RWPE1 (cell line): ENCODE measurements at regions not wholly inside any gene's neighbourhood (a gene's known extent, or its start where the extent isn't known, plus 50 kb on each side); places are given as distances from the start of the nearest gene placed in this dataset.

Source experiments
- CTCF ChIA-PET: fragments of 350-600 bp; sonication (Branson Sonifier 250); formaldehyde crosslinking; extraction: SDS; loops from one replicate; lab custom pipeline; 2021; lab: Yijun Ruan, JAX
- POLR2A ChIA-PET: fragments of 400-600 bp; formaldehyde crosslinking; extraction: SDS; loops from one replicate; lab custom pipeline; 2020; ENCODE audit warnings: antibody characterized with exemption; ENCODE audit not compliant: low non-redundant PET; lab: Yijun Ruan, JAX
- DNase-seq: peaks from one replicate; pipeline ENCODE4 v3.0.0; 2012; ENCODE audit warnings: low spot score
- H3K27ac ChIP-seq: fragments of 450-650 bp; 2 replicates; pipeline ENCODE4 v1.5.1; 2017
- CTCF ChIP-seq: fragments of 450-650 bp; conservative IDR thresholded peaks from 2 replicates; pipeline ENCODE4 v1.5.1; 2017; ENCODE audit warnings: low read depth, mild to moderate bottlenecking

- CTCF ChIA-PET = interaction anchor here (0.7 kb wide), 1 partner anchor 124 kb away, joined by 4 read pairs; no protein-coding TSS in a partner anchor
- DNase-seq = no peak
- no peak overlapping the region for H3K27ac ChIP-seq
- POLR2A ChIA-PET = no interaction called here
- no peak for TF ChIP-seq CTCF
Observed at GRCh38 chr14:85912141-85912540, 382.2 kb downstream of the FLRT2 start.

GRCh38 chr14:85911044-85911443 is 381.1 kb downstream of the FLRT2 start:
- no peak overlapping the region for H3K27ac ChIP-seq
- CTCF ChIA-PET = no interaction called here

GRCh38 chr14:85909581-85909980 is 379.6 kb downstream of the FLRT2 start:
- CTCF ChIA-PET = no interaction called here
- POLR2A ChIA-PET = no interaction called here
- no peak for DNase-seq
- TF ChIP-seq CTCF = no peak
- H3K27ac ChIP-seq = no peak overlapping the region

More at GRCh38 chr14:85911044-85911443, 381.1 kb downstream of the FLRT2 start:
- DNase-seq = no peak
- no peak for TF ChIP-seq CTCF
- POLR2A ChIA-PET = no interaction called here

DNA sequence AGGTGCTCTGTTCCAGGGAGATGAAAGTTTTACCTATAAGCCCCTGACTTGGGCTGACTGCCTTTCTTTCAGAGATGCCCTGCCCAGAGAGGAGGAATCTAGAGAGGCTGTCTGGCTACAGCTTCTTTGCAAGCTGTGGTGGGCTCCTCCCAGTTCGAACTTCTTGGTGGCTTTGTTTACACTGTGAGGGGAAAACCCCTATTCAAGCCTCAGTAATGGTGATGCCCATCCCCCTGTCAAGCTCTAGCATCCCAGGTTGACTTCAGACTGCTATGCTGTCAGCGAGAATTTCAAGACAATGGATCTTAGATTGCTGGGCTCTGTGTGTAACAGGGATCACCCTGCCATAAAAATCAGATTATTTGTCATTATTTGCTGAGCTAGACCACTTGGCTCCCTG is 377.6 kb downstream of the FLRT2 start:
- ChIA-PET POLR2A (no interaction called here), CTCF (no interaction called here)
- no peak overlapping the region for H3K27ac ChIP-seq
- TF ChIP-seq CTCF = no peak
- DNase-seq = no peak

- no peak overlapping the region for H3K27ac ChIP-seq
- DNase-seq = no peak
- CTCF ChIA-PET = interaction anchor here (0.7 kb wide), 1 partner anchor 159 kb away, joined by 3 read pairs; no protein-coding TSS in a partner anchor
- no peak for TF ChIP-seq CTCF
- POLR2A ChIA-PET = no interaction called here
Observed at GRCh38 chr14:85897808-85898207, 367.9 kb downstream of the FLRT2 start.

DNA sequence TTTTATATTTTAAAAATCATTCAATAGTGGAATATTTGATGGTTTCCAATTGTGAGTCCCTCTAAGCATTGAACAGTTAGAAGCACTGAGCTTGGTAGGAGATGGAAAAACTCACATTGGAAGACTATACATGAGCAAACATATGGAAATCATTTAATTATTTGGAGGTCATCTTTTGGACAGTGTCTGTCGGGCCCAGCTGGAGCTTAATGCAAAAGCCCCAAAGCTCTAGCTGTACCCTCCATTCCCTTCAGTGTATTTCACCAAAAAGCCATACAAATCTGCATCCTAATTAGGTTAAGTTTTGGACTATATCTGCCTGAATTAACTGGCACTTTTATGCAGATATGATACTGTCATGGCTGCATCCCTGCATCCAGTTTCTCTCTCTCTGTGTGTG is 365.7 kb downstream of the FLRT2 start:
- ChIA-PET CTCF (no interaction called here), POLR2A (no interaction called here)
- no peak overlapping the region for H3K27ac ChIP-seq
- TF ChIP-seq CTCF = no peak
- DNase-seq = no peak
